Activated CD4-positive, alpha-beta T cell treated with anti-CD3 and anti-CD28 coated beads, Interleukin-2, amount 50 U/mL, for 4 hours (primary cell): ENCODE measurements at regions not wholly inside any gene's neighbourhood (a gene's known extent, or its start where the extent isn't known, plus 50 kb on each side); places are given as distances from the start of the nearest gene placed in this dataset.

Experiments used
- DNase-seq, 2 experiments: peaks; one replicate each; pipeline ENCODE4 v3.0.0-alpha.2; 2020

- DNase-seq, result no peak
These were observed 154.6 kb downstream of the ACKR3 start for GRCh38 chr2:236724200-236724599.

GRCh38 chr2:236726701-236727450 lies 157.3 kb downstream of the ACKR3 start:
- DNase-seq, result no peak

DNA sequence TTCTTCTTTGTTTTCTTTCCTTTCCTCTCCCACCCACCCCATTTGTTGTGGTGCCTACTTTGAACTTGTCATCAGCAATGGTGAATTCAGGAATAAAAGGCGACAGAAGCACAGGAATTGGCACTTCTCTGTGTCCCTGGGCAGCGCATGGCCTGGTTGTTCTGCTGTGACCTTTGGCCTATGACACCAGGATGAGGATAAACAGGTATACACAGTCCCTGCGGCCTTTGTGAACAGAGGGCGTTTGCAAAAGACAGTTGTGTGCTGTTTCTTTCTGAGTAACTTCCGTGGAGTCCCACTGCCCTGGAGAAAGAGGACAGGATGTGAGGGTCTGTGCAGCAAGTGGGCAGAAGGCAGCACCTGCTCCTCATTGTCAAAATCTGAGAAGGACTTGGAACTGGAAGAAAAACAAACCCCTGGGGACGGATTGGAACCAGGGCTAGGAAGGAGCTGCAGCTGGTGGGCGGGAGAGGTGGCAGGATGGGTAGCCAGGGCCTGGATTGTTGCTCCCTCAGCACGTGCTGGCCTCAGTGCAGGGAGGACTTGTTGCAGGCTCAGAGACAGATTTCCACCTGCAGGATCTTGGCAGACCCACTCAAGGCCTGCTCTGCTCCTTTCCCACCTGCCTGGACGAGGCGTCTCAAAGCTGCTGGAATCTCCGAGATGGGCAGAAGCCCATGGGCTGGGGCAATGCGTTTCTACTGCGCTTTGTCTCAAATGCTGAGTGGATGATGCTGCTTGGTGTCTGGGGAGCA lies 159.5 kb downstream of the ACKR3 start:
- no peak for DNase-seq

DNA sequence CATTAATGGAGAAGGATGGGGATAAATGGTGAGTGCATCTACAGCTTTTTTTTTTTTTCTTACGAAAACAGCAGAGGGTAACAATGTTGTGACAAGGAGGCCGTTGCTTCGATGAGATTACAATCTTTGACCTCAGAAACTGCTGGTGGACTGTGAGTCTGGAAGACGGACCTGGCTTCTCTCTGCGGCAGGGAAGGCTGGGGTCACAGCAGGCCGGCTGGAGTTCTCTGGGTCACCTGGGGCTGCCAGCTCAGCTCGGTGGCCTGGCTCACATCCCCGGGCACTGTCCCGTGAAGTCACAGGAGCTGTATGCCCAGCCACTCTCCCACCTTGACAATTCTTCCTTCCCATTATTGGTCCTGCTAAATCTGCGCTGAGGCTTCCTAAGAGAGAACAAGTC lies 160.8 kb downstream of the ACKR3 start:
- no peak for DNase-seq

- no peak for DNase-seq
These were observed 162.3 kb downstream of the ACKR3 start for GRCh38 chr2:236731767-236732580.

GRCh38 chr2:236733156-236733555 lies 163.5 kb downstream of the ACKR3 start:
- no peak for DNase-seq

GRCh38 chr2:236735825-236736238 lies 166.2 kb downstream of the ACKR3 start:
- no peak for DNase-seq

GRCh38 chr2:236738030-236738429 lies 168.4 kb downstream of the ACKR3 start:
- DNase-seq, result no peak

- DNase-seq, result no peak
These were observed 169.3 kb downstream of the ACKR3 start for GRCh38 chr2:236738896-236739295.

GRCh38 chr2:236739663-236740062 lies 170.0 kb downstream of the ACKR3 start:
- DNase-seq, result no peak

DNA sequence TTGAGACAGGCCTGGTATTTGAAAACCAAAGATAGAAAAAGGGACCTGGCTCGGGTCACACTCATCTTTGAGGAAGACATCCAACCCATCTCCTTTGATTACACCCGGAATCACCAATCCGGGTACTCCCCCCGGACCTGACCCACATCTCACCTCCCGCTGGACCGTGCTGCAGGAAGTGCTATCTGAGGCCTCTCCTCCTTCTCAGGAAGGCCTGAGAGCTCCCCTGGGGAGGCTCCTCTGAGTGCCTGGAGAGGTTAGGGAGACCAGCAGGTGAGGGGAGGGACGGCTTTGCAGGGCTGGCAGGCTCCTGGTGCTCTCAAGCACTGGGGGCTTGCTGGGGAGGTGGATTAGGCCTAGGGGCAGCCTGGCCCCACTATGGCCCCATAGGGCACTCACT lies 170.9 kb downstream of the ACKR3 start:
- no peak for DNase-seq

- DNase-seq, result no peak
These were observed 173.7 kb downstream of the ACKR3 start for GRCh38 chr2:236743039-236743920.

DNA sequence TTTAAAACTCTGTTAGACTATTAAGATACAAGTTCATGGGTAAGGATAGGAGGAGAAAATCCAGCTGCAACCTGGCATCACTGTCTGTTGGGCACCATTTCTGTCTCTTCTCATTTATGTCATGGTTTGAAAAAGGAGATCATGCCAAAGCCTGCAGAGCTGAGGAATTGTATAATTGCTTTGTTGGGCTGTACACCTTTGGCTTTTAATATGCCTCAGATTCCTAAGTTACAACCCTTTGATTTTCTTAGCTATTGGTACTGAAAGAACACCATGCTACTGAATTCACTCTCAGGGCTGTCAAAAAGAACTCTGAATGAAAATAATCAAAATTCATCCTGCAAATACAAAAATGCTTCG lies 174.3 kb downstream of the ACKR3 start:
- no peak for DNase-seq

DNA sequence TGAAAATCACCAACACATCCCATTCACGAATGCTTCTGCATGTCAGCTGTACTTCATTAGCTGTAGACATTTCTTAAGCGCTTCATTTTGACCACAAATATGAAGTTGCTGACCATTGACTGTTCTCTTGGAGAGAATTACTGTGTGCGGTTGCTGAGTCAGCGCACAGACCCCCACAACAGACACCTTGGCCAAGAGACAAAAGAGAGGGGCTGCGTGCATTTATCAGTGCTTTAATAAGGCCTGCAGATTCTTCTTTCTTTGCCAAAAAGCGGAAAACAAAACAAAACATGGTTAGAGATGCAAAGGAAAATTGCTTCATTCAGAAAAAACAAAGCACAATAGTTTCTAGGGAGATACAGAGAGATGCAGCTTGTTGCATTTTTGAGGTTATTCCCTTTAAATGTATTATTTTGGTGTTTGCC lies 174.7 kb downstream of the ACKR3 start:
- no peak for DNase-seq

GRCh38 chr2:236744716-236745115 lies 175.1 kb downstream of the ACKR3 start:
- no peak for DNase-seq

- no peak for DNase-seq
These were observed 176.0 kb downstream of the ACKR3 start for GRCh38 chr2:236745420-236746210.

- no peak for DNase-seq
These were observed 177.2 kb downstream of the ACKR3 start for GRCh38 chr2:236746833-236747232.

DNA sequence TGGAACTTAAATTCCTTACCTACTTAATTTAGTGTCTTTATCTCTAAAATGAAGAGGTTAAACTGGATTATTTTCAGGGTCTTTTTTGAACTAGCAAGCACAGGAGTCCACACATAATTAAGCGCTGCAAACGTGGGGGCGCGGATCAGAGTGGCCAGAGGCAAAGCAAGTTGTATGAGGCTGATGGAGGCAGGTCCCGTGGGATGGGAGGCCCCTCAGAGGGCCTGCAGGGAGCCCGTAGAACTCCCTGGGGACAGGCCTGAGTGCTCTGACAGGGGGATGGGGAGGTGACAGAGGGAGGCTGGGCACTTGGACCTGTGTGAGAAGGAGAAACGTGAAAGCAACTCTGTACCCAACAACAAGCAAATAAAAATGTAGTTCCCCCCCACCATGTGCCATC lies 177.8 kb downstream of the ACKR3 start:
- DNase-seq, result no peak

DNA sequence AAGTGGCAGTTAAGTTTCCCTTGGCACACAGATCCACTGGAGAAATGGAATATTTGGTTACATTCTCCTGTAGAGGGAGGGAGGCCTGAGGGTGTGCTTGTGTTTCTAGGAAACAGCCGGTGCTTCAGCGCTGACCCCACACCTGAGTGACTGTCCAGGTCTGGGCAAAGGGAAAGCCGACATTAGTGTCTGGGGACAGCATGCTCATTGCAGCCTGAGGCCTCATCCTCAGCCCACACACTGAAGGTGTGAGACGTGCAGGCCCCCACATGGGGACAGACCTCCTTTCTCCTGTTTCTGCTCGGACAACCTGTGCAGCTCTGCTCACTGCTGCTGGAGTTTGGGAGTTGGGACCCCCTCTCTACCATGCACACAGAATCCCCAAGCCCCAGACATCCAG lies 178.3 kb downstream of the ACKR3 start:
- DNase-seq, result no peak

DNA sequence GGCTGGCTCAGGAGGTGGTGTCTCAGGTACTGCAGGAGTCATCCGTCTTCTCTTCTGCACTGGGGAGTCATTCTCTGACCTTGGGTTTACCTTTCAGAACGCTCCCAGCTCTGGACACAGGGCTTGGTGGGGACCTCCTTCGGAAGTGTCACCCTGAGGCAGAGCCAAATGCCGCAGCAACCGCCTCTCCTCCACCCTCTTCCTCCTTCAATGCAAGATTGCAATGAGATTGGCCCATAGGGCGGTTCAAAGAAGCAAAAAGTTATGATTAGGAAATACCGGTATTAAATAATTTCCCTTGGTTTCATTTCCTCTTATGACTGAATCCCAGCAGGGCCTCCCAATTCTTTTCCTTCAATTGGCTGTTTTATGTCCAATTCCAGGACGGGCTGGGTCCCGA lies 178.8 kb downstream of the ACKR3 start:
- DNase-seq, result no peak

GRCh38 chr2:236748801-236749200 lies 179.2 kb downstream of the ACKR3 start:
- DNase-seq, result no peak

DNA sequence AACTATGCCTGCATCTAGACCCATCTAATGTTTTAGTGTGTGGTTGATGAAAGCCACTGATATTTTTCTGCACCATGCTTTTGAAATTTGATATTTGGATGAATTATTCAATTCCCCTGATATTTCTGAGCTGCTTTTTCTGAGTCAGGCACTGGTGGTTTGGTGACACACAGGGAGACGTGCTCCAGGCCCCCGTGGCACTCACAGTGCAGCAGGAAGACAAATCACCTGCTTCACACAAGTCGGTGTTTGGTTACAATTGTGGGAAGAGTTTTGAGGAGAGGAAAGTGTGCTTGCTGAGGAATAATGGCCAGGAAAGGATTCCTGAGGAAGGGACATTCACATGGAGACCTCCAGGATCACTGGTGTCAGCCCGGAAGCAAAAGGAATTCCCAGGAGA lies 179.7 kb downstream of the ACKR3 start:
- no peak for DNase-seq
